Peyer's patch (tissue), 4 donors: ENCODE measurements at regions not wholly inside any gene's neighbourhood (a gene's known extent, or its start where the extent isn't known, plus 50 kb on each side); places are given as distances from the start of the nearest gene placed in this dataset.

Experiments used
- POLR2A ChIP-seq, 2 donors: fragments of 450-650 bp; IDR thresholded peaks; one replicate each; pipeline ENCODE4 v1.5.1; 2017; ENCODE audit warnings: antibody characterized with exemption in 2 of 2, mild to moderate bottlenecking in 2 of 2, moderate library complexity in 2 of 2
- TF ChIP-seq, protein P1 (sequence below), 6 experiments: fragments of 450-650 bp in 4 of 6; fragments of 200-600 bp in 2 of 6; sonication (generic) in 1 of 6; IDR thresholded peaks; one replicate each; pipeline ENCODE4 v1.5.1; 2017 to 2019; ENCODE audit warnings: antibody characterized with exemption in 6 of 6, mild to moderate bottlenecking in 3 of 6, moderate library complexity in 1 of 6

DNA sequence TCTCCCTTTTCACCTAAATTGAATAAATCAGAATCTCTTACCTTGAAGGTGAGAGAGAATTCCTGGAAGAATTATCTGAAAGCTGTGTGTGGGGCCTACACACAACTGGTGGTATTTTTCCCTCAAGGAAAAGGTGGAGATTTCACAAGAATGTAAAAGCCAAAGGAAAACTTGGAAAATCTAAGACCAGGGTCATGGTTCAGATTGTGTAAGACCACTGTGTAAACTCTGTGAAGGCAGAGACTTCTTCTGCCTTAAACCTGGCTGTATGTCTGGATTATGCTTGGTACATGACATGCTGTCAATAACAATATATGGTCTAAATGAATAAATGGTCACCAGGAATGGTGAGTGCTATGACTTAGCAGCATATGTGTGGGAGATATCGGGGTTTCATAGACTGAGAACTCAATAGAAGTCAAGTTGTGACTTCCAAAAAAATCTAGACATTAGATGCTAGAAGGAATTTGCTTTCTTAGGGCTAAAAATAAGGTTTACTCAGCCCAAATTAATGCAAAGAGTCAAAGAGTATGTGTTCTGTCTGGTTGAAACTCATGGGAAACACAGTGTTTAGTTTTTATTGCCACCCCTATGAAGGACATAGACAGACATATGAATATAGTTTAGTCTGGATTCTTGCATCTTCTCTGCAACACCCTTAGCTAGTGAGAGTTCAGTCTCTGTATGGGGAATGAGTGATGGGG, 163.7 kb downstream of the SNAPC1 start:
- TF ChIP-seq, protein P1, sequence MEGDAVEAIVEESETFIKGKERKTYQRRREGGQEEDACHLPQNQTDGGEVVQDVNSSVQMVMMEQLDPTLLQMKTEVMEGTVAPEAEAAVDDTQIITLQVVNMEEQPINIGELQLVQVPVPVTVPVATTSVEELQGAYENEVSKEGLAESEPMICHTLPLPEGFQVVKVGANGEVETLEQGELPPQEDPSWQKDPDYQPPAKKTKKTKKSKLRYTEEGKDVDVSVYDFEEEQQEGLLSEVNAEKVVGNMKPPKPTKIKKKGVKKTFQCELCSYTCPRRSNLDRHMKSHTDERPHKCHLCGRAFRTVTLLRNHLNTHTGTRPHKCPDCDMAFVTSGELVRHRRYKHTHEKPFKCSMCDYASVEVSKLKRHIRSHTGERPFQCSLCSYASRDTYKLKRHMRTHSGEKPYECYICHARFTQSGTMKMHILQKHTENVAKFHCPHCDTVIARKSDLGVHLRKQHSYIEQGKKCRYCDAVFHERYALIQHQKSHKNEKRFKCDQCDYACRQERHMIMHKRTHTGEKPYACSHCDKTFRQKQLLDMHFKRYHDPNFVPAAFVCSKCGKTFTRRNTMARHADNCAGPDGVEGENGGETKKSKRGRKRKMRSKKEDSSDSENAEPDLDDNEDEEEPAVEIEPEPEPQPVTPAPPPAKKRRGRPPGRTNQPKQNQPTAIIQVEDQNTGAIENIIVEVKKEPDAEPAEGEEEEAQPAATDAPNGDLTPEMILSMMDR (IDR thresholded peaks at IDR 0.05), result no peak
- TF ChIP-seq POLR2A (IDR thresholded peaks at IDR 0.05), result no peak
